ENCODE measurements at regions not wholly inside any gene's neighbourhood (a gene's known extent, or its start where the extent isn't known, plus 50 kb on each side); places are given as distances from the start of the nearest gene placed in this dataset.

- TF ChIP-seq, protein P1, sequence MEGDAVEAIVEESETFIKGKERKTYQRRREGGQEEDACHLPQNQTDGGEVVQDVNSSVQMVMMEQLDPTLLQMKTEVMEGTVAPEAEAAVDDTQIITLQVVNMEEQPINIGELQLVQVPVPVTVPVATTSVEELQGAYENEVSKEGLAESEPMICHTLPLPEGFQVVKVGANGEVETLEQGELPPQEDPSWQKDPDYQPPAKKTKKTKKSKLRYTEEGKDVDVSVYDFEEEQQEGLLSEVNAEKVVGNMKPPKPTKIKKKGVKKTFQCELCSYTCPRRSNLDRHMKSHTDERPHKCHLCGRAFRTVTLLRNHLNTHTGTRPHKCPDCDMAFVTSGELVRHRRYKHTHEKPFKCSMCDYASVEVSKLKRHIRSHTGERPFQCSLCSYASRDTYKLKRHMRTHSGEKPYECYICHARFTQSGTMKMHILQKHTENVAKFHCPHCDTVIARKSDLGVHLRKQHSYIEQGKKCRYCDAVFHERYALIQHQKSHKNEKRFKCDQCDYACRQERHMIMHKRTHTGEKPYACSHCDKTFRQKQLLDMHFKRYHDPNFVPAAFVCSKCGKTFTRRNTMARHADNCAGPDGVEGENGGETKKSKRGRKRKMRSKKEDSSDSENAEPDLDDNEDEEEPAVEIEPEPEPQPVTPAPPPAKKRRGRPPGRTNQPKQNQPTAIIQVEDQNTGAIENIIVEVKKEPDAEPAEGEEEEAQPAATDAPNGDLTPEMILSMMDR (conservative IDR thresholded peaks at IDR 0.05; ENCODE audit: low read depth, low read length) = no peak
- no peak for TF ChIP-seq EZH2 (IDR thresholded peaks at IDR 0.05; ENCODE audit: borderline replicate concordance, low read depth, low read length, poor library complexity, severe bottlenecking)
Measured at GRCh38 chrX:106484233-106484632, 127.5 kb upstream of the RADX start.

Data from A673 (cell line).